GM12872 (cell line): ENCODE measurements at regions not wholly inside any gene's neighbourhood (a gene's known extent, or its start where the extent isn't known, plus 50 kb on each side); places are given as distances from the start of the nearest gene placed in this dataset.

Experiments used
- TF ChIP-seq, protein P1 (sequence below): IDR thresholded peaks from 3 replicates; pipeline ENCODE4 v1.5.1; 2011; ENCODE audit warnings: low read depth, mild to moderate bottlenecking, low read length, moderate library complexity; ENCODE audit not compliant: insufficient read depth

DNA sequence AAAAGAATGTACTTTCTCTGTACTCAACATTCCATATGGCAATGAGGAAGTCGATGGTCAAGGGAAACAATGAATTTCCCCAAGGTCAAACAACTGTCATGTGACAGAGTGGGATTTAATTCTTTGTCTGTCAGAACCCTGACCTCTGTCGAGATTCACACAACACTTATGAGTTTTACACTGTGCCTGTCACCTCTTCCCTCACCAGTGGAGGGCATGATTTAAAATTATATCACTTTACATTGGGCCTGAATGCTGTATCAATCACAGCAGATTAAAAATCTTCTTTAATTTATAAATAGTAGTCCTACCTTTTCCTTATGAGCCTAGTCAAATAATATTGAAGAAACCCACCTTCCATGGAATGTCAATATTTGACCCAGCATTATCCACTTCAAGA, 276.7 kb downstream of the CDH10 start:
- TF ChIP-seq, protein P1, sequence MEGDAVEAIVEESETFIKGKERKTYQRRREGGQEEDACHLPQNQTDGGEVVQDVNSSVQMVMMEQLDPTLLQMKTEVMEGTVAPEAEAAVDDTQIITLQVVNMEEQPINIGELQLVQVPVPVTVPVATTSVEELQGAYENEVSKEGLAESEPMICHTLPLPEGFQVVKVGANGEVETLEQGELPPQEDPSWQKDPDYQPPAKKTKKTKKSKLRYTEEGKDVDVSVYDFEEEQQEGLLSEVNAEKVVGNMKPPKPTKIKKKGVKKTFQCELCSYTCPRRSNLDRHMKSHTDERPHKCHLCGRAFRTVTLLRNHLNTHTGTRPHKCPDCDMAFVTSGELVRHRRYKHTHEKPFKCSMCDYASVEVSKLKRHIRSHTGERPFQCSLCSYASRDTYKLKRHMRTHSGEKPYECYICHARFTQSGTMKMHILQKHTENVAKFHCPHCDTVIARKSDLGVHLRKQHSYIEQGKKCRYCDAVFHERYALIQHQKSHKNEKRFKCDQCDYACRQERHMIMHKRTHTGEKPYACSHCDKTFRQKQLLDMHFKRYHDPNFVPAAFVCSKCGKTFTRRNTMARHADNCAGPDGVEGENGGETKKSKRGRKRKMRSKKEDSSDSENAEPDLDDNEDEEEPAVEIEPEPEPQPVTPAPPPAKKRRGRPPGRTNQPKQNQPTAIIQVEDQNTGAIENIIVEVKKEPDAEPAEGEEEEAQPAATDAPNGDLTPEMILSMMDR, result no peak

DNA sequence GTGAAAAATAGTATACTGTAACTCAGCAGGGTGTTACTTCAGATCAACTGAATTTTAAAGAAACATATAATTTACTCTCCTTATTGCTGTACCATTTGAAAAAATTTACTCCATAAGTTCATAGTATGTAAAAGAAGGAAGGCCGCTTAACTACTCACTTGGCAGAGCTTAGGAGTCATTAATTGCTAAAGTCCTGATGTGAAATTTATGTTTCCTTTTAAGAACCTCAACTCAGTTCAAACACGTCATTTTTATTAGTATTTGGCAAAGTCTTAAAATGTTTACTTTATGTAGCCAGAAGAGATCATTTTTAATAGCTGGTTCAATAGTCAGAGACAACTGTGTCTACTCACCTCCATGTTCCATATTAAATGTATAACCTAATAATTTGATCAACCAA, 268.6 kb downstream of the CDH10 start:
- TF ChIP-seq, protein P1, result no peak

DNA sequence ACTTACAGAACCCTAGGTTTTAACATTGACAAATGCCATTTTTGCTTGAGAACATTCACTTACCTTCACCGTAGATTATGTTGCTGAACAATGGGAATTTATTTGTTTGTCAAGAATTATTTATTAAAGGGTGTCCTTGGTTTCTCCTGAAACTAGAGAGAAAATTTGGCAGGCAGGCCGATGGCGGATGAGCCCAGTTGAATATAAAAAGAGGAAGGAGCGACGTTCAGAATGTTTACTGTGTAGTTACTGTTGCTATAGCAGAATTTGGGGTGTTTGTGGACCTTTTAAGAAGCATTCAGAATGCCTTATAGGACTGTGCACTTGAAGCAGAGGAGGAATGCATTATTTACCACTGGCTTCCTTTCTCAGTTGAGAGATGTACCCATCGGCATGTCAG, 268.2 kb downstream of the CDH10 start:
- TF ChIP-seq, protein P1, result no peak

- TF ChIP-seq, protein P1, result no peak
Observed at GRCh38 chr5:24381861-24382489, 262.8 kb downstream of the CDH10 start.

DNA sequence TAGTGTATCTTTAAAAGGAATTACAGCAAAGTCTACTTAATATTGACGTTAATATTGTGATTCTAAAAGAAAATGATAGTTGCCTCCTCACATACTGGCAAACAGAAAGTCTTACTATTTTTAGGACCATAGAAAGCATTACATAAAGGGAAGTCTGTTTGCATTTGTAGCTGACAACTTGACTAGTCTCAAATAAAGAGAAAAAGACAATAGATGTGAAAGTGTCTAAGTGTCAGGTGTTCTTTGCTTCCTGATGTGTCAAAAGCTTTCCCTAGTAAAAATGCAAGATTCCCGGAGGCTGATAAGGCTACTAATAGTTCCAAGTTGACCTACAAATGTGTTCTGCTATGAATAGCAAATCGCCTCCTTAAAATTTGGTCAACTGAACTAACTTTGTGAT, 259.7 kb downstream of the CDH10 start:
- TF ChIP-seq, protein P1, result no peak

GRCh38 chr5:24385617-24386016, 259.2 kb downstream of the CDH10 start:
- TF ChIP-seq, protein P1, result no peak

DNA sequence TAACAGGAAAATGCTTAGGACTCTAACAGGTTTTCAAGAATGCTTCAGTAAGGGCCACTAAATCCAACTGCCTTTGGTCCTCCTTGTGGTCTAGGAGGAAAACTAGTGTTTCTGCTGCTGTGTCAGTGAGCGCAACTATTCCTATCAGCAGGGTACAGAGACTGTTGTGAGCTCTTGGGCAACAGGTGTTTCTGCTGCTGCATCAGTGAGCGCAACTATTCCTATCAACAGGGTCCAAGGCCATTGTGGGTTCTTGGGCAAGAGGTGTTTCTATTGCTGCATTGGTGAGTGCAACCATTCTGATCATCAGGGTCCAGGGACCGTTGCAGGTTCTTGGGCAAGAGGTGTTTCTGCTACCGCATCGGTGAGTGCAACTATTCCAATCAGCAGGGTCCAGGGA, 256.3 kb downstream of the CDH10 start:
- TF ChIP-seq, protein P1, result no peak
